ENCODE measurements at regions not wholly inside any gene's neighbourhood (a gene's known extent, or its start where the extent isn't known, plus 50 kb on each side); places are given as distances from the start of the nearest gene placed in this dataset.
A peak's percentile ranks its signal among the peaks of the same experiment; 100 is the strongest.

DNA sequence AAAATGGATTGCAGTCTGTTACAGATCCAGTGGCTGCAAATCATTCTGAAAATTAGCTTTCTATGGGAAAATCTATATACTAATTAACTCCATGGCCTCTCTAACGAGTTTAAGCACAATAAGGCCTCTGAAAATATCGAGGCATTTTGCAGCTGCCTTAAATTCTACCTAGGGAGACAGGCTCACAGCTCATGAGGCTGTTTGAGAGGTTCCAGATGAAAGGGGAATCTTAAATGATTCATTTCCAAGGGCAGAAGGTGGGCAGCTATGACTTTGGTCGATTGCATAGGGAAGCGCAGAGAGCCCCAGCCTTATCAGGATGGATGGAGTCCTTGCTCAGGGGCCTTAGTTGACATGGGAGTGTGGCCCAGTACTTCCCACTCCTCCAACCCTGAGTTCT lies 216.8 kb upstream of the POU3F1 start:
- WGBS, 3 donors, result 64 to 67% (median 66%) methylated on average over 4 of the region's 4 CpGs
- no peak for DNase-seq
- H3K27me3 ChIP-seq (ENCODE audit: insufficient read depth in 3 of 3, low read length in 2 of 3), result peaks cover 0 to 22% (median 6%) of the 10 kb centered on the region in 3 donors
- H3K4me1 ChIP-seq, result no peaks in the 10 kb centered on the region
- no peak overlapping the region for H3K27ac ChIP-seq
- no peaks in the 10 kb centered on the region for H3K9me3 ChIP-seq
- H3K4me3 ChIP-seq, result no peak overlapping the region
- intact Hi-C loops (cut with DNase I), result no loop called here
- H3K36me3 ChIP-seq (ENCODE audit: insufficient read depth in 1 of 2, low read depth in 1 of 2), result no peaks in the 10 kb centered on the region
- TF ChIP-seq, protein P1, sequence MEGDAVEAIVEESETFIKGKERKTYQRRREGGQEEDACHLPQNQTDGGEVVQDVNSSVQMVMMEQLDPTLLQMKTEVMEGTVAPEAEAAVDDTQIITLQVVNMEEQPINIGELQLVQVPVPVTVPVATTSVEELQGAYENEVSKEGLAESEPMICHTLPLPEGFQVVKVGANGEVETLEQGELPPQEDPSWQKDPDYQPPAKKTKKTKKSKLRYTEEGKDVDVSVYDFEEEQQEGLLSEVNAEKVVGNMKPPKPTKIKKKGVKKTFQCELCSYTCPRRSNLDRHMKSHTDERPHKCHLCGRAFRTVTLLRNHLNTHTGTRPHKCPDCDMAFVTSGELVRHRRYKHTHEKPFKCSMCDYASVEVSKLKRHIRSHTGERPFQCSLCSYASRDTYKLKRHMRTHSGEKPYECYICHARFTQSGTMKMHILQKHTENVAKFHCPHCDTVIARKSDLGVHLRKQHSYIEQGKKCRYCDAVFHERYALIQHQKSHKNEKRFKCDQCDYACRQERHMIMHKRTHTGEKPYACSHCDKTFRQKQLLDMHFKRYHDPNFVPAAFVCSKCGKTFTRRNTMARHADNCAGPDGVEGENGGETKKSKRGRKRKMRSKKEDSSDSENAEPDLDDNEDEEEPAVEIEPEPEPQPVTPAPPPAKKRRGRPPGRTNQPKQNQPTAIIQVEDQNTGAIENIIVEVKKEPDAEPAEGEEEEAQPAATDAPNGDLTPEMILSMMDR (IDR thresholded peaks at IDR 0.05), result no peak
- no peak for ATAC-seq

DNA sequence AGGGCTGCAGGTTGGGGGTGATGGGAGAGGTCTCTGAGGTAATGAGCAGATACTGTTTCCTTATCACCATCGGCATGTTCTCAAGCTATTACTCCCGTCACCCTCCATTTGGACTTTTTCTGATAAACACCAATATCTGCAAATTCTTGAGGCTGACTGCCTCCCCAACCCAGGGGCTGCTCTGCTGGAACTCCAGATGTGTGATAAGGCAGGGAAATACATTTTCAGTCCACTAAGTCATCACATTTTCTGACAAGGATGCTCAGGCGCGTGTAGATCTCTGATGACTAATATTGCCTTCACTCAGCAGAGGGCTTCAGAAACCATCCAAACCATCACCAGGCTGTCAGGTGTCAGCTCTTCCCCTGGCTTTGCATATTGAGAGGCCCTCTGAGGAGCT lies 215.0 kb upstream of the POU3F1 start:
- 83 to 88% (median 87%) methylated on average over 4 of the region's 4 CpGs for WGBS, 3 donors

DNA sequence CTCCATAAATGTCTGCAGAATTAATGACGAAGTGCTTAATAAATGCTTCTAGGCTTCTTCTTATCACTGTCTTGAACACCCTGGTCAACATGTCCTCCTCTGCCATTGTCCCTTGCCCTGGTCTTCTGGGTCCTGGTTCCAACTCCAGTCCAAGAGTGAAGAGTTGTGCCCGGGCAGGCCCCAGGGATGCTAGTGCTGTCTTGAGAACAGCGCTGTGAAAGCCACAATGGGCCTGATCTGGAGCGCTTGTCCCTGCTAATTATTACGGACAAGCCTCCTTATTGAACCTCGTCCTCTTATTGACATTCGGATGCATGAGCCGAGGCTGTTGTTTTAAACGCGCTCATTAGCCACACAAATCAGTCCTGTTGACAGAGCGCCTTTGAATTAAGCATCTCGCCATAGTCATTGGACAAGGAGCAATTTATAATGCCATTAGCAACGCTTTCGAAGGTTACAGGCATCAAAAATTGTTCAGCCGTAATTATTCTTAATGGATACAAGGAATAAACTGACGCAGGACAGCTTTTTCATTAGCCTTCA lies 211.6 kb upstream of the POU3F1 start:
- TF ChIP-seq, protein P1 (IDR thresholded peaks at IDR 0.05), result no peak
- no peaks in the 10 kb centered on the region for H3K9me3 ChIP-seq
- DNase-seq (peak in 1 of 2 donors; percentile 8), ATAC-seq (no peak)
- no peak overlapping the region for H3K27ac ChIP-seq
- no peak overlapping the region for H3K4me3 ChIP-seq
- intact Hi-C loops (cut with DNase I), result no loop called here
- WGBS, 3 donors, result 59 to 61% (median 59%) methylated on average over 16 of the region's 16 CpGs
- no peaks in the 10 kb centered on the region for H3K36me3 ChIP-seq (ENCODE audit: insufficient read depth in 1 of 2, low read depth in 1 of 2)
- peaks cover 0 to 28% (median 8%) of the 10 kb centered on the region in 3 donors for H3K27me3 ChIP-seq (ENCODE audit: insufficient read depth in 3 of 3, low read length in 2 of 3)
- H3K4me1 ChIP-seq, result no peaks in the 10 kb centered on the region

More for the DNA sequence above, 215.0 kb upstream of the POU3F1 start:
- DNase-seq (peak in 1 of 2 donors; percentile 16), ATAC-seq (no peak)
- no peaks in the 10 kb centered on the region for H3K9me3 ChIP-seq
- H3K27ac ChIP-seq, result no peak overlapping the region
- TF ChIP-seq, protein P1 (IDR thresholded peaks at IDR 0.05), result no peak
- no peaks in the 10 kb centered on the region for H3K36me3 ChIP-seq (ENCODE audit: insufficient read depth in 1 of 2, low read depth in 1 of 2)
- peaks cover 0 to 23% (median 6%) of the 10 kb centered on the region in 3 donors for H3K27me3 ChIP-seq (ENCODE audit: insufficient read depth in 3 of 3, low read length in 2 of 3)
- H3K4me3 ChIP-seq, result no peak overlapping the region
- intact Hi-C loops (cut with DNase I), result no loop called here
- no peaks in the 10 kb centered on the region for H3K4me1 ChIP-seq

DNA sequence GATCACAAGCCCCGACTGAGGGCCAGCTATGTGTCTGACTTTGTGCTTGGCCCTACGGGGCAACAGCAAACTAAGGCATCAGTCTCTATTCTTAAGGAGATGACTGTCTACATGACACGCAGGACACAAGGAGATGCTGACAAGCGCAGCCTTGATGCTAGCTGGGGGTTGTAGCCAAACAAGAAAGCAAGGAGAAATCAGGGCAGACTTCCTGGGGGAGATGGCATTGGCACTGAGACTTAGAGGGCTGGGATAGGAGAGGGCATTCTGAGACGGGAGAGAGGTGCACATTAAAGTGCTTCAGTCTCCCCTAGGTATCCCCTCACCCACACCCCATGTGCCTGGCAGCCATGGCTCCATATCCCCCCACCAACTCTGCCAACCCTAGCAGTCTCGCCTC lies 210.8 kb upstream of the POU3F1 start:
- peak in 1 of 2 donors; percentile 12 for DNase-seq
- H3K36me3 ChIP-seq (ENCODE audit: insufficient read depth in 1 of 2, low read depth in 1 of 2), result no peaks in the 10 kb centered on the region
- H3K4me3 ChIP-seq, result no peak overlapping the region
- no peak overlapping the region for H3K27ac ChIP-seq
- TF ChIP-seq, protein P1 (IDR thresholded peaks at IDR 0.05), result no peak
- no peaks in the 10 kb centered on the region for H3K4me1 ChIP-seq
- no peaks in the 10 kb centered on the region for H3K9me3 ChIP-seq
- intact Hi-C loops (cut with DNase I), result no loop called here
- ATAC-seq, result no peak
- H3K27me3 ChIP-seq (ENCODE audit: insufficient read depth in 3 of 3, low read length in 2 of 3), result peaks cover 0 to 28% (median 8%) of the 10 kb centered on the region in 3 donors
- WGBS, 3 donors, result 70 to 76% (median 71%) methylated on average over 6 of the region's 6 CpGs

DNA sequence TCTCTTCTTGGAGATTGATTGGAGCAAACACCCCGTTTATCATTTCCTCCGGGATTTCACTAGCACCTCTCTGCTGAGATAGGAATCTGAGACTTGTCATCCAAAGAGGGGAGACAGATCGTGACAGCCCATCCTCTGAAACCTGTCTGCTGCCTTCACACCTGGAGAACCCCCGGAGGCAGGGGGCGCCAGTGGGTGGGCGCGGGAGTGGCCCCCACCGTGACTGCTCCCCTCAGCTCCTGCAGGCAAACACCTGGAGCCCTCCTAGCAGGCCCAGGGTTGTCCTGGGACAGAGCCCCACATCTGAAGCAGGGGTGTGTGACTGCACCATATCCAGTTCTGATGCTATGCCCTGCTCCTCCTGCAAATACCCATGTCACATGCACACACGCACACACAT lies 209.5 kb upstream of the POU3F1 start:
- Histone ChIP-seq H3K4me1 (no peaks in the 10 kb centered on the region), H3K4me3 (no peak overlapping the region), H3K9me3 (no peaks in the 10 kb centered on the region), H3K27ac (no peak overlapping the region), H3K36me3 (ENCODE audit: insufficient read depth in 1 of 2, low read depth in 1 of 2) (no peaks in the 10 kb centered on the region), H3K27me3 (ENCODE audit: insufficient read depth in 3 of 3, low read length in 2 of 3) (peaks cover 0 to 22% (median 10%) of the 10 kb centered on the region in 3 donors)
- peak in 1 of 2 donors; percentile 46 for DNase-seq
- TF ChIP-seq, protein P1 (IDR thresholded peaks at IDR 0.05), result no peak
- no peak for ATAC-seq
- 51 to 59% (median 55%) methylated on average over 9 of the region's 9 CpGs for WGBS, 3 donors
- intact Hi-C loops (cut with DNase I), result no loop called here

Measured in psoas muscle (tissue), 7 donors.